IMR-90 (cell line): ENCODE measurements at regions not wholly inside any gene's neighbourhood (a gene's known extent, or its start where the extent isn't known, plus 50 kb on each side); places are given as distances from the start of the nearest gene placed in this dataset.

Source experiments
- ATAC-seq: fragments of 200-7000 bp; cut with Tn5 transposase; 2 replicates; pipeline ENCODE4 v1.9.1; 2020; ENCODE audit warnings: low read depth, mild to moderate bottlenecking, moderate library complexity
- BruUV-seq: library from RNA; stranded (reverse); fragments of 400-500 nt; replicated peaks from 2 replicates; lab custom pipeline; 2021; lab: Mats Ljungman, UMichigan
- CTCF ChIA-PET: fragments of 300-600 bp; formaldehyde crosslinking; extraction: SDS; loops from one replicate; lab custom pipeline; 2021; ENCODE audit warnings: antibody characterized with exemption; lab: Yijun Ruan, JAX
- POLR2A ChIA-PET: fragments of 300-600 bp; sonication (Branson Sonifier 250); formaldehyde crosslinking; loops from one replicate; lab custom pipeline; 2022; ENCODE audit warnings: antibody characterized with exemption; ENCODE audit not compliant: unreplicated experiment; lab: Charles Lee
- DNase-seq: peaks from one replicate; pipeline ENCODE4 v3.0.0; 2013
- H2AFZ ChIP-seq: replicated peaks from 2 replicates; pipeline ENCODE3; 2013; ENCODE audit warnings: low read length, mild to moderate bottlenecking; ENCODE audit not compliant: poor library complexity
- H2AK5ac ChIP-seq: 2 replicates; pipeline ENCODE4 v1.6.1; 2013; ENCODE audit warnings: low read depth, low read length, inconsistent platforms
- H2AK9ac ChIP-seq: replicated peaks from 2 replicates; pipeline ENCODE3; 2013; ENCODE audit warnings: mild to moderate bottlenecking, low read depth, low read length, moderate library complexity; ENCODE audit not compliant: poor library complexity
- H2BK120ac ChIP-seq: 2 replicates; pipeline ENCODE4 v1.6.1; 2013; ENCODE audit warnings: low read depth, low read length, inconsistent platforms
- H2BK15ac ChIP-seq: 3 replicates; pipeline ENCODE4 v1.6.1; 2013; ENCODE audit warnings: low read depth, low read length, inconsistent platforms
- H2BK20ac ChIP-seq: 2 replicates; pipeline ENCODE4 v1.6.1; 2013; ENCODE audit warnings: low read depth, mild to moderate bottlenecking, inconsistent platforms, low read length, moderate library complexity
- H2BK5ac ChIP-seq: 2 replicates; pipeline ENCODE4 v1.6.1; 2013; ENCODE audit warnings: mild to moderate bottlenecking, low read depth, low read length, inconsistent platforms; ENCODE audit not compliant: poor library complexity, severe bottlenecking
- H3K14ac ChIP-seq: replicated peaks from 2 replicates; pipeline ENCODE4 v1.6.1; 2013; ENCODE audit warnings: low read depth, low read length, inconsistent platforms
- H3K18ac ChIP-seq: 2 replicates; pipeline ENCODE4 v1.6.1; 2013; ENCODE audit warnings: low read depth, low read length, control low read depth
- H3K23ac ChIP-seq: 2 replicates; pipeline ENCODE4 v1.6.1; 2013; ENCODE audit warnings: low read depth, low read length, inconsistent platforms
- H3K27ac ChIP-seq: 2 replicates; pipeline ENCODE4 v1.5.1; 2013; ENCODE audit warnings: mild to moderate bottlenecking, control low read depth, low read length; ENCODE audit not compliant: insufficient read depth
- H3K27me3 ChIP-seq: 2 replicates; pipeline ENCODE4 v1.6.1; 2013; ENCODE audit warnings: low read length; ENCODE audit not compliant: control insufficient read depth, insufficient read depth
- H3K36me3 ChIP-seq: 2 replicates; pipeline ENCODE4 v1.6.1; 2013; ENCODE audit warnings: low read length, mixed read lengths; ENCODE audit not compliant: control insufficient read depth, insufficient read depth
- H3K4ac ChIP-seq: 2 replicates; pipeline ENCODE4 v1.6.1; 2013; ENCODE audit warnings: low read depth, low read length, inconsistent platforms
- H3K4me1 ChIP-seq: 2 replicates; pipeline ENCODE4 v1.6.1; 2013; ENCODE audit warnings: low read length, mixed read lengths; ENCODE audit not compliant: control insufficient read depth, insufficient read depth
- H3K4me2 ChIP-seq: 2 replicates; pipeline ENCODE4 v1.6.1; 2013; ENCODE audit warnings: low read depth, mild to moderate bottlenecking, control low read depth, low read length, moderate library complexity
- H3K4me3 ChIP-seq: 2 replicates; pipeline ENCODE4 v1.5.1; 2013; ENCODE audit warnings: low read depth, mild to moderate bottlenecking, control low read depth, low read length, moderate library complexity; ENCODE audit not compliant: insufficient read depth
- H3K56ac ChIP-seq: 2 replicates; pipeline ENCODE4 v1.6.1; 2013; ENCODE audit warnings: low read length, inconsistent platforms; ENCODE audit not compliant: insufficient read depth; ENCODE audit errors: extremely low read depth
- H3K79me1 ChIP-seq, 2 experiments: 2 replicates each; pipeline ENCODE4 v1.6.1; 2013; ENCODE audit warnings: low read length in 2 of 2, inconsistent platforms in 1 of 2, low read depth in 1 of 2
- H3K9ac ChIP-seq: 2 replicates; pipeline ENCODE4 v1.6.1; 2013; ENCODE audit warnings: low read depth, low read length, control low read depth
- H3K9me1 ChIP-seq: 2 replicates; pipeline ENCODE4 v1.6.1; 2013; ENCODE audit warnings: low read length, inconsistent platforms; ENCODE audit not compliant: insufficient read depth
- H3K9me3 ChIP-seq: 2 replicates; pipeline ENCODE4 v1.6.1; 2013; ENCODE audit warnings: low read length; ENCODE audit not compliant: control insufficient read depth, insufficient read depth
- H4K20me1 ChIP-seq: 2 replicates; pipeline ENCODE4 v1.6.1; 2013; ENCODE audit warnings: low read length, inconsistent platforms; ENCODE audit not compliant: insufficient read depth
- H4K5ac ChIP-seq: 2 replicates; pipeline ENCODE4 v1.6.1; 2013; ENCODE audit warnings: mild to moderate bottlenecking, low read depth, low read length, control low read depth
- H4K8ac ChIP-seq, 2 experiments: 2 replicates each; pipeline ENCODE4 v1.6.1; 2013; ENCODE audit warnings: low read depth in 2 of 2, low read length in 2 of 2, control low read depth in 1 of 2, inconsistent platforms in 1 of 2
- H4K91ac ChIP-seq: 2 replicates; pipeline ENCODE4 v1.6.1; 2013; ENCODE audit warnings: low read depth, low read length, inconsistent platforms; ENCODE audit not compliant: insufficient read depth
- BHLHE40 ChIP-seq: fragments of 150-350 bp; IDR thresholded peaks from 2 replicates; pipeline ENCODE4 v1.6.1; 2016; ENCODE audit warnings: mild to moderate bottlenecking, low read depth, low read length
- CEBPB ChIP-seq: IDR thresholded peaks from 2 replicates; pipeline ENCODE4 v1.6.1; 2012; ENCODE audit warnings: low read depth, low read length, improper control_type of control experiment
- CHD1 ChIP-seq: IDR thresholded peaks from 2 replicates; pipeline ENCODE4 v1.6.1; 2012; ENCODE audit warnings: low read depth, low read length, improper control_type of control experiment
- ELK1 ChIP-seq: fragments of 150-350 bp; IDR thresholded peaks from 2 replicates; pipeline ENCODE4 v1.6.1; 2016; ENCODE audit warnings: low read depth, mild to moderate bottlenecking, low read length, moderate library complexity, borderline replicate concordance
- MXI1 ChIP-seq: IDR thresholded peaks from 2 replicates; pipeline ENCODE4 v1.6.1; 2012; ENCODE audit warnings: low read depth, mild to moderate bottlenecking, low read length, moderate library complexity, borderline replicate concordance
- RFX5 ChIP-seq: IDR thresholded peaks from 2 replicates; pipeline ENCODE4 v1.8.0; 2012; ENCODE audit warnings: low read depth, mild to moderate bottlenecking, low read length, moderate library complexity
- SMC3 ChIP-seq: fragments of 150-350 bp; IDR thresholded peaks from 2 replicates; pipeline ENCODE4 v1.6.1; 2016; ENCODE audit warnings: low read depth, mild to moderate bottlenecking, antibody characterized with exemption, low read length, moderate library complexity
- USF2 ChIP-seq: fragments of 150-350 bp; IDR thresholded peaks from 2 replicates; pipeline ENCODE4 v1.6.1; 2017; ENCODE audit warnings: mild to moderate bottlenecking, antibody characterized with exemption, low read length, low read depth
- dilution Hi-C: fragments of 300-500 bp; cut with HindIII; formaldehyde crosslinking; loops from one replicate; pipeline ENCODE4 v1.14.3; 2018; ENCODE audit warnings: low sequenced_read_pairs; ENCODE audit not compliant: unreplicated experiment
- in situ Hi-C: fragments of 300-500 bp; cut with MboI; formaldehyde crosslinking; loops from 3 replicates; pipeline ENCODE4 v1.14.3; 2019; ENCODE audit warnings: low sequenced_read_pairs, inconsistent platforms, mixed read lengths
- intact Hi-C: fragments of 100-400 bp; cut with micrococcal nuclease; formaldehyde crosslinking; loops from 2 replicates; pipeline ENCODE4 v1.10.0; 2022

GRCh38 chrX:113492895-113493294 lies 652.3 kb upstream of the AMOT start:
- no peak overlapping the region for H4K8ac ChIP-seq
- H3K27ac ChIP-seq: no peak overlapping the region
- H4K91ac ChIP-seq: no peak overlapping the region
- no peak overlapping the region for H2AK5ac ChIP-seq
- no peak overlapping the region for H2AK9ac ChIP-seq
- no peak overlapping the region for H2BK5ac ChIP-seq
- no peak overlapping the region for H3K9ac ChIP-seq
- H3K18ac ChIP-seq: no peak overlapping the region
- no peak overlapping the region for H3K23ac ChIP-seq
- H3K9me1 ChIP-seq: no peaks in the 10 kb centered on the region
- H2BK20ac ChIP-seq: no peak overlapping the region
- no peak overlapping the region for H3K4me2 ChIP-seq
- no peaks in the 10 kb centered on the region for H3K4me1 ChIP-seq
- no peak overlapping the region for H2AFZ ChIP-seq
- no peak overlapping the region for H3K4ac ChIP-seq
- H4K5ac ChIP-seq: no peak overlapping the region
- in situ Hi-C loops (no loop called here), dilution Hi-C loops (no loop called here), intact Hi-C loops (no loop called here)
- no peak overlapping the region for H3K56ac ChIP-seq
- H3K79me1 ChIP-seq: no peaks in the 10 kb centered on the region
- BruUV-seq: no TSS peak
- DNase-seq (no peak), ATAC-seq (no peak)
- TF ChIP-seq SMC3 (no peak), ELK1 (no peak), CHD1 (no peak), USF2 (no peak), BHLHE40 (no peak), CEBPB (no peak), MXI1 (no peak), RFX5 (no peak)
- no peaks in the 10 kb centered on the region for H3K36me3 ChIP-seq
- no peaks in the 10 kb centered on the region for H4K20me1 ChIP-seq
- POLR2A ChIA-PET: no interaction called here
- no peak overlapping the region for H3K14ac ChIP-seq
- no peaks in the 10 kb centered on the region for H3K9me3 ChIP-seq
- H2BK15ac ChIP-seq: no peak overlapping the region
- CTCF ChIA-PET: no interaction called here
- no peak overlapping the region for H2BK120ac ChIP-seq
- H3K4me3 ChIP-seq: no peak overlapping the region
- H3K27me3 ChIP-seq: no peaks in the 10 kb centered on the region
